Pancreas (tissue), 10 donors: ENCODE measurements at regions not wholly inside any gene's neighbourhood (a gene's known extent, or its start where the extent isn't known, plus 50 kb on each side); places are given as distances from the start of the nearest gene placed in this dataset.
A peak's percentile ranks its signal among the peaks of the same experiment; 100 is the strongest.

Experiments used
- ATAC-seq, 4 donors: fragments of 200-7000 bp; cut with Tn5 transposase; one replicate each; pipeline versions ENCODE4 v1.8.0 to v1.9.1; 2020; ENCODE audit warnings: mild to moderate bottlenecking in 4 of 4, moderate library complexity in 4 of 4
- DNase-seq, 6 donors: peaks; one replicate each; pipeline ENCODE4 v3.0.0-alpha.2; 2020
- FAIRE-seq: peaks from 2 replicates; lab custom pipeline; 2012; peaks lifted over from hg19 to GRCh38; lab: Jason Lieb, UNC
- H3K27ac ChIP-seq, 4 donors: fragments of 200-600 bp; sonication (generic); 1 replicate in 3 of 4; 2 replicates in 1 of 4; pipeline versions ENCODE4 v1.5.0 to v1.8.0; 2020
- H3K27me3 ChIP-seq, 4 donors: fragments of 200-600 bp; one replicate each; pipeline ENCODE4 v1.8.0; 2021
- H3K36me3 ChIP-seq, 3 donors: fragments of 200-600 bp; sonication (generic) in 1 of 3; one replicate each; pipeline versions ENCODE4 v1.5.0 to v1.8.0; 2020 to 2021
- H3K4me1 ChIP-seq, 3 donors: fragments of 200-600 bp; one replicate each; pipeline ENCODE4 v1.8.0; 2021
- H3K4me3 ChIP-seq, 4 donors: fragments of 200-600 bp; sonication (generic) in 2 of 4; one replicate each; pipeline versions ENCODE4 v1.5.0 to v1.8.0; 2020 to 2021
- H3K9me3 ChIP-seq, 4 donors: fragments of 200-600 bp; one replicate each; pipeline ENCODE4 v1.8.0; 2021
- CTCF ChIP-seq, 4 donors: fragments of 200-600 bp; sonication (generic) in 3 of 4; IDR thresholded peaks; one replicate each; pipeline versions ENCODE4 v1.5.0 to v1.8.0; 2021; ENCODE audit warnings: antibody characterized with exemption in 4 of 4
- WGBS, 2 donors: extraction: QIAGEN DNeasy Blood & Tissue Kit; methylation state at CpG; one replicate each; pipeline ENCODE4 v1.1.7; 2013; 5-methylcytosine and 5-hydroxymethylcytosine counted together
- intact Hi-C, 3 donors: fragments of 100-400 bp; cut with DNase I; formaldehyde crosslinking; loops; one replicate each; pipeline versions ENCODE4 v1.11.1 to v1.14.2; 2022
- donor health status: healthy with polysubstance abuse.
- donor health status: DM: no; HTN: no; CAD: no; lungs with moderate emphysema.
- donor health status: DM: no; HTN: no; CAD: no.
- donor health status: control.
- donor health status: control.
- donor health status: Bipolar disorder and iron deficiency.
- donor health status: DM: yes; HTN: yes; CAD: no.
- donor health status: DM: no; HTN: no; CAD: no.
- donor health status: DM: no; HTN: no; CAD: no.
- donor health status: DM: yes; HTN: yes; CAD: no.

GRCh38 chr2:185433824-185434223, 304.8 kb upstream of the FSIP2 start:
- no peak for TF ChIP-seq CTCF (IDR thresholded peaks at IDR 0.05)
- Histone ChIP-seq H3K4me1 (no peaks in the 10 kb centered on the region), H3K27ac (no peak overlapping the region), H3K9me3 (no peaks in the 10 kb centered on the region), H3K4me3 (no peak overlapping the region), H3K27me3 (no peaks in the 10 kb centered on the region), H3K36me3 (no peaks in the 10 kb centered on the region)
- DNase-seq (no peak), FAIRE-seq (no peak), ATAC-seq (no peak)
- intact Hi-C loops, result no loop called here

GRCh38 chr2:185436787-185437372, 301.7 kb upstream of the FSIP2 start:
- TF ChIP-seq CTCF (IDR thresholded peaks at IDR 0.05), result no peak
- Histone ChIP-seq H3K27ac (no peak overlapping the region), H3K36me3 (no peaks in the 10 kb centered on the region), H3K27me3 (no peaks in the 10 kb centered on the region), H3K4me1 (no peaks in the 10 kb centered on the region), H3K4me3 (no peak overlapping the region), H3K9me3 (no peaks in the 10 kb centered on the region)
- no peak for FAIRE-seq
- DNase-seq, result no peak
- intact Hi-C loops, result no loop called here
- ATAC-seq, result no peak

GRCh38 chr2:185441486-185442005, 297.1 kb upstream of the FSIP2 start:
- no peak for TF ChIP-seq CTCF (IDR thresholded peaks at IDR 0.05)
- ATAC-seq, result no peak
- no peak for DNase-seq
- Histone ChIP-seq H3K4me3 (no peak overlapping the region), H3K36me3 (no peaks in the 10 kb centered on the region), H3K27ac (no peak overlapping the region), H3K4me1 (no peaks in the 10 kb centered on the region), H3K27me3 (no peaks in the 10 kb centered on the region), H3K9me3 (no peaks in the 10 kb centered on the region)
- FAIRE-seq, result no peak
- intact Hi-C loops, result no loop called here

- H3K4me1 ChIP-seq, result no peaks in the 10 kb centered on the region
- no peak overlapping the region for H3K27ac ChIP-seq
- no peaks in the 10 kb centered on the region for H3K9me3 ChIP-seq
- peak in 2 of 4 donors; percentile 45 for ATAC-seq
- H3K4me3 ChIP-seq, result no peak overlapping the region
- H3K27me3 ChIP-seq, result no peaks in the 10 kb centered on the region
- TF ChIP-seq CTCF (IDR thresholded peaks at IDR 0.05), result no peak
- intact Hi-C loops, result no loop called here
- WGBS, 2 donors, result 45 to 68% methylated on average over 2 of the region's 2 CpGs
- DNase-seq, result no peak
- FAIRE-seq, result no peak
- no peaks in the 10 kb centered on the region for H3K36me3 ChIP-seq
Measured at GRCh38 chr2:185456517-185456916, 282.1 kb upstream of the FSIP2 start.

- no peak for FAIRE-seq
- Histone ChIP-seq H3K4me1 (no peaks in the 10 kb centered on the region), H3K27ac (no peak overlapping the region), H3K27me3 (no peaks in the 10 kb centered on the region), H3K4me3 (no peak overlapping the region), H3K9me3 (no peaks in the 10 kb centered on the region), H3K36me3 (no peaks in the 10 kb centered on the region)
- ATAC-seq, result no peak
- 76 to 85% methylated on average over 3 of the region's 3 CpGs for WGBS, 2 donors
- intact Hi-C loops, result no loop called here
- DNase-seq, result no peak
- TF ChIP-seq CTCF (IDR thresholded peaks at IDR 0.05), result no peak
Measured at GRCh38 chr2:185463481-185463880, 275.1 kb upstream of the FSIP2 start.
